GM19467 (cell line): ENCODE measurements at regions not wholly inside any gene's neighbourhood (a gene's known extent, or its start where the extent isn't known, plus 50 kb on each side); places are given as distances from the start of the nearest gene placed in this dataset.
A peak's percentile ranks its signal among the peaks of the same experiment; 100 is the strongest.

Source experiments
- ATAC-seq: cut with Tn5 transposase; IDR thresholded peaks from one replicate; pipeline ENCODE4 v1.9.1; 2021; ENCODE audit warnings: mild to moderate bottlenecking, moderate library complexity; ENCODE audit not compliant: unreplicated experiment

DNA sequence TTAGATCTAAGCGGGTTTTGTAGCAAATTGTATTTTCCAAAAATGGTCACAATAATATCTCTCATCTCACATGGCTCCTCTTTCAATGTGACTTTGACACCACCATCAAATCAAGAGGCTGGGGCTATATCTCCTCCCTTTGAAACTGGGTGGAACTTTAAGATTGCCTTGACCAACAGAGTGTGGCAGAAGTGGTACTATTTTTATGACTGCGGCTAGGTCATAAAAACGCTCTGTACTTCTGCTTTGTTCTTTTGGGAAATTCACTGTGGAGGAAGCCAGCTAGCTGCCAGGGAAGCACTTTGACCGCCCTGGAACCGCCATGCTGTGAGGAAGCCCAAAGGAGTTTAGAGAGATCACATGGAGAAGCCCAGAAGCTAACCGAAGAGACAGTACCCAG is 50.7 kb upstream of the ACOT11 start:
- no peak for ATAC-seq

DNA sequence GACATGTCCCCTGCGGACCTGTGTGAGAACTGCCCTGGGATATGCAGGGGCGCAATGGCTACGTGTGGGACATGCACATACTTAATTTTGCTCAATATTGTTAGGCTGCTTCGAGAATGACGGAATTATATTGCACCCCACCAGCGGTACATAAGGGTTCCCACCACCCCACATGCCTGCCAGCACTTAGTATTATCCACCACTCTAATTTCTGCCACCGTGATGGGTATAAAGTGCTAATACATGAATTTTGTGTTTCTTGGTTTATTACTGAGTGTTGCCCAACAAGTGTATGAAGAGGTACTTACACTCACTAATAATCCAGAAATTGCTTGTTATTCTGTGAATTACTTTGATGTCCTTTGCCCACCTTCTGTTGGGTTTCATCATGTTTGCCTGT is 52.1 kb upstream of the ACOT11 start:
- no peak for ATAC-seq

- ATAC-seq, result no peak
These were observed 54.4 kb upstream of the ACOT11 start for GRCh38 chr1:54493608-54494007.

DNA sequence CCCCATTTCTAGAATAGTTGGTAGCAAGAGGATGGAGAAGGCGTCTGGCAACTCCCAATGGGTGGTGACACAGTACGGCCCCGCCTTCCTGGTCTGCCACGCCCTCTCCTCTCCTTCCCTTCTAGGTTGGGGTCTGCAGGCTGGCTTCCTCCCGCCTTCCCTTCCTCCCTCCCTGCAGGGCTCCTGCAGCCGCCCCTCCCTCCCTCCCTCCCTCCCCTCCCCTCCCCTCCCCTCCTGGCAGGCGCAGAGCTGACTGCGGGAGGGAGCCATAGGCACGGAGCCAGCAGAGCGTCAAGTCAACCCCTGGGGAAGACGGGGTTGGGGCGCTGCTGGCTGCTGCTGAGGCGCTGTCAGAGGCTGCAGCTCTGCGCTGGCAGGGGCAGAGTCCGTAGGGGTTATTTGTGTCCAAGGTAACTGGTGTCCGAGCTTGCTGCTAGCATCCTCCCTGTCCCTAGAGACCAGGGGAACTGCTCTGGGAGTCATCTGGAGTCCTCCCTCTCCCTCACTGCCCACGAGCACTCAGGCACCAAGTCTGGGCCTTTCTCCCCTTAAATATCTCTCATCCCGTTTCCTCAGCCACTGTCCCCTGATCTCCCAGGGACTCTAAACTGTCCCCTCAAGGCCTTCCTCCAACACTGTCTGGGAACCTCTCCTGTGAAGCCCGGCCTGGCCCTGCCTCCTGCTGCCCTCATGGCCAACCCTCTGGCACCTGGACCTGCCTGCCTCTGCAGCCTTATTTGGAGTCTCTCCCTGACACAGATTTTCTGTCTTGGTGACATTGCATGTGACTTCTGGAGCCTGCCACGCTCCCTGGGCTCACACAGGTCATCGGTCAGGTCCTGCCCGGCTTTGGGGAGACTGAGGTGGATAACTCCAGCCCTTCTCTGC is 57.4 kb upstream of the ACOT11 start:
- no peak for ATAC-seq

DNA sequence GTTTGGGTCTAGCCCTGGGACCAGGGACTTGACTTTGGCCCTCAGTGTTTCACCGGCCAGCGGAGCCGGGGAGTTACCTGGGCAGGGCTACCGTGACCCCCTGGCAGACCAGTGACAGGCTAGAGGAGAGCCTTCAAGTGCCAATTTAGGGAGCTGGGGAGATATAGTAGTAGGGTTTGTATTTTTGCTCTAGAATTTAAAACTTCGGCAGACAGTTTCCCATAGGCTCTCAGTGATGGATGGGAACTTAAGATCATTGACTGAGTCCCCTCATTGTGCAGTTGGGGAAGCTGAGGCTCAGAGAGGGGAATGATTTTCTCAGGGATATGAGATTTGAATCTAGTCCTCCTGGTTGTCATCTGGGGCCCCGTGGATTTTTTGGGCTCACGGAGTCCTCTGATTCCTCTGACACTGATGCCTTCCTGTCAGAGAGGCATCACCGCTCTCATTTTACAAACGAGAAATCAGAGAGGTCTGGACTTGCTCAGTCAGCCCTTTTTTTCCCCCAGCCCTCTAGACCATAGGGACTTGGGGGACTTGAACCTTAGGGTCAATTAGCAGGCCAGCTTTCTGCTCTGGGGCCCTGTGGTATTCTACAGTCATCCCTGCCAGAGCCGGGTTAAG is 58.3 kb upstream of the ACOT11 start:
- ATAC-seq, result no peak

DNA sequence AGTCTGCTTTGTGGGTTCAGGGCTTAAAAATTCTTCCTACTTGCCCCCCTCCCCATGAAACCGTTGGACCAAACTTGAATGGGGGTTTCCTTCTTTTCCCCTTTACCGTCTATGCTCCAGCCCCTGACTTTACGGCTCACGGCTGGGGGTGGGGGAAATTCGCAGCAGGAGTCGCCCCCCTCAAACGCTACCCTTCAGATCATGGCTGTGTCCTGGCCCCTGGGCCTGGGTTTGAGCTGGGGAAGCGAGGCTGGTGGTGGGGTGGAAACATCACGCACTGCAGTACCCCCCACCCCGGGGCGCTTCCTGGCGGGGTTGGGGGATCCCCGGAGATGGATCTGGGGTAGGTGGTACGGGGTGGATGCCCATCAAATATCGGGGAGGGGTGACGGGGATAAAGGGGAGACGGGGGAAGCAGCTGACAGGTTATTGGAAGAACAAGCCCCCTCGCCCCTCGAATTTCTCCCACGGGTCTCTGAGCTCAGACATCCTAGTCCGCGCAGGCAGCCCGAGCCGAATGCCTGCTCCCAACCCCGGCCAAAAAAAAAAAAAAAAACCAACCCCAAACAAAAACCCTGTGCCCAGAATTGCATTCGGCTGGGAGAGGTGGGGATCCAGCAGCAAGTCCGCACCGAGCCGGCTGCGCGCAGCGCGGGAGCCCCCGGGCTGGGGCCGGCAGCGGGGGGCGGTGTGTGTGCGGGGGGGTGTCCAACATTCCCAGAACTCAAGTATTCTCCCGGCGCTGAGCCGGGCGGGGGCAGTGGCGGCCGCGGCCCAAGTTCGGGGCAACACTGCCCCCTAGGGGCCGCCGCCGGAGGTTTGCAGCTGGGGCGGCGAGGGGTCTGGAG is 59.0 kb upstream of the ACOT11 start:
- ATAC-seq, result peak; percentile 41

- peak; percentile 45 for ATAC-seq
These were observed 59.8 kb upstream of the ACOT11 start for GRCh38 chr1:54488065-54488750.

DNA sequence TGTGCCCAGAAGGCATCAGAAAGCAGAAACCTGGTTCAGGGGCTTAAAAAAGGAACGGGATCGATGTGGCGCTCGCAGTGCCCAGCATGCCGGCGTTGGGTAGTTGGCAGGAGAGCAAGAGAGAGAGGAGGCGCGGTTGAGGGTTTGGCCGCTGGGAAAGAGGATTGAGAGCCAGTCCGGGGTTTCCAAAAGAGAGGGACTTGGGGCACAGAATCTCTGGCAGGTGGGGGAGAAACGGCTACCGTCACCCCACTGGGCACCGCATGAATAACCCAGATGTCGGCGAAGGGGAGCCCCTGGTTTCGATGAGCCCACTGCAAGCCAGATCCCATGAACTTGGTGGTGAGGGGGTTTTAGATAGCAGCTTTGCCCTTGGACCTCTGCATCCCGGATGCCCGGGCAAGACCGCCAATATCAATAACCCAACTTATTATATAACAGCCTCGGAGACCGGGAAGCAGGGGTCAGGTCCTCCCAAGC is 60.4 kb upstream of the ACOT11 start:
- no peak for ATAC-seq

DNA sequence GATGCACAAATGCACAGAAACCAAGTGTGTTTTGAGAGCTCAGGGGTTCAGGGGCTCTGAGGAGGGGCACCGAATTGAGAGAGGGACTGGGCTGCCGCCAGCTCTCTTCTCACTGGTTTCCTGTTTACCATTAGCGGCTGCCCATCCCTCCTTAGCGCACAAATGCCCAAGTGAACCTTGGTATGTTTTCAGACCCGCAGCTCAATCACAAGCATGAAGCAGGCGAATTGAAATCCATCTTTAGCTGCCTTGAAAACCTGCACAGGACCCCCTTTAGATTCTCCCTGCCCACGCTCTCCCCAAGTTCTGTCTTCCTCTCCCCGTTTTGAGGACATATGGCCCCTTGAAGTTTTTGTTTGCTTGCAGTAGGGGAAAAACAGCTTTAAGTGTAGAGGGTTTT is 61.1 kb upstream of the ACOT11 start:
- ATAC-seq, result no peak

- ATAC-seq, result no peak
These were observed 62.6 kb upstream of the ACOT11 start for GRCh38 chr1:54485416-54485815.

- no peak for ATAC-seq
These were observed 64.1 kb upstream of the ACOT11 start for GRCh38 chr1:54483875-54484437.

DNA sequence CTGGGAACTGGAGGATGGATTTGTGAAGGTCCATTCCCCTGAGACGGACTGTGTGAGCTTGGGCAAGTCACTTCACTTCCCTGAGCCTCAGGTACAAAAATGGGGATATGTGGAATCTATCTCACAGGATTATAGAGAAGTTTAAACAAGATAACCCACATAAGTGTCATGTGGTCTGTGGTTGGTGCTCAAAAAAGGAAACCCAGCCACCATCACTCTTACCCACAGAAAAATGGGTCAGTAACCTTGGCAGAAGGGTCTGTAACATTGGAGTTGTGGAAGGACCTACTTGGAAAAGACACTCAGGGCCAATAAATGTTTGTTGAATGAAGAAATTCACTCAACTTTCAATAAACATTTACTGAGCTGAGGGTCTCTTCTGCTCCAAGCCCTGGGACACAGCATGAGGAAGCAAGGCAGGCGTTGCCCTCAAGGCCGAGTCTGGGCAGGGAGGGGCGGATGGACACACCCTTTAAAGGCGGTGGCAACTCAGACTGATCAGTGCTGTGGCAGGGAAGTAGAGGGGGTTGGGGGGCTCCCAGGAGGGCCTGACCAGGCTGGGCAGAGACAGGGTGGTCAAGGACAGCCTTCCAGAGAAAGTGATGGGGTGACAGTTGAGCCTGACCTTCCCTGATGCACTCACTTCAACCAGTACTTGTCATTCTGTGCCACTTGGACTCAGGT is 66.7 kb upstream of the ACOT11 start:
- no peak for ATAC-seq

DNA sequence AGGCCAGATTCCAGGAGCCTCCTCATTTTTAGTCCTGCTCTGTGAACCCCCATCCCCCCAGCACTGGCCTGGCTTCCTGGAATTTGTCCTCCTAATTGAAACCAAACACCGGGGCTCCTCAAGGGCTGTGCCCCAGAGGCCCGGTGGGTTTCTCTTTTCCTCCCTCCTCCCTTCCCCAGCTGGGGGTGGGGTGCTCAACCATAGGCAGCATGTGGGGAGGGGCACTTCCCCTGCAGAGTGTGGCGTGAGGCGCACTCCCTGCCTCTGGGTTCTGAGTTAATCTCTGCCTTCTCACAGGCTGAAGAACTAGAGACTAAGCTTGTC is 67.5 kb upstream of the ACOT11 start:
- no peak for ATAC-seq

- no peak for ATAC-seq
These were observed 68.0 kb upstream of the ACOT11 start for GRCh38 chr1:54479841-54480524.

GRCh38 chr1:54479251-54479650 is 68.8 kb upstream of the ACOT11 start:
- ATAC-seq, result no peak

- ATAC-seq, result no peak
These were observed 70.9 kb upstream of the ACOT11 start for GRCh38 chr1:54477153-54477561.

DNA sequence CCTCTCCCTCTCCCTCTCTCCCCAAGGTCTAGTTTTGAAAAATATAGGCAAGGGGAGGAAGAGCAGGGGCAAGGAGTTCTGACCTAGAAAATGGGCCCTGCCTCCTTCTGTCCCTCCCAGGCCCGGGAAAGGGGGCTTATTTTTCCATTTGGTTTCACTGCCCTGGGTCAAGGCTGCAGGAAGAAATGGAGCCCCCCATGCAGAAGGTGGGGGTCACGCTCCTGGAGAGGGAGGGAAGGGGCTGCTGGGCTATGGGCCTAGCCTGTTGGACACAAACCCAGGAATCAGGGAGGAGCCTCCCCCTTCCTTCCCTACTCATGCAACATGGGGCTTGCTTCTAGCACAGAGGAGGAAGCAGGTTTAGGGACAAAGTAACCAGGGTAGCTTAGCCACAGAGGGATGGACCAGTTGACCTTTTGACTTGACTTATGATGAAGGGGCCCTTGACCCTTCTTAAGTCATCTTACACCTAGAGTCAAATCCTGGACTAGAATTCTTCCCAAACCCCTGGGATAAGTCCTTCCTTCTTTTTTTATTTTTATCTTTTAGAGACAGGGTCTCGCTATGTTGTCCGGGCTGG is 70.4 kb upstream of the SSBP3 start:
- ATAC-seq, result no peak

DNA sequence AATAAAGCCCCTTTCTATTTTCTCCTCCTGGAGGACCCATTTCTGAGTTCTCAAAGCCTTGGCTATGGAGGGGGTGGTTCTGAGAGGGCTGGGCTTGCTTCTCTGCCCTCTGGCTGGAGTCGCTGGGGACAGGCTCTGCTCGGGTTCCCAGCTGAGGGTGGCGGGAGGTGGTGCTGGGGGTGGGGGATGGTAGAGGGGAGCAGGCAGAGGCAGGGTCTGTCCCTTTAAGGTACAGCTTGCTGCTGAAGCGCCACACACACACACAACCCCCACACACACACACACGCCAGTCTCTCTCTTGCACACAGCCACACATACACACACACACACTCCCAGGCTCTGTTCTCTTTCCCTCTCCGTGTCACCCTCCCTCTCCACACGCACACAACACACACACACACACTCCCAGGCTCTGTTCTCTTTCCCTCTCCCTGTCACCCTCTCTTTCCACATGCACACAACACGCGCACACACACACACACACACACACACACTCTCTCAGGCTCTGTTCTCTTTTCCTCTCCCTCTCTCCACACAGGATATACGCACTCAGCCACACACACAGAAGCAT is 69.8 kb upstream of the SSBP3 start:
- ATAC-seq, result no peak

DNA sequence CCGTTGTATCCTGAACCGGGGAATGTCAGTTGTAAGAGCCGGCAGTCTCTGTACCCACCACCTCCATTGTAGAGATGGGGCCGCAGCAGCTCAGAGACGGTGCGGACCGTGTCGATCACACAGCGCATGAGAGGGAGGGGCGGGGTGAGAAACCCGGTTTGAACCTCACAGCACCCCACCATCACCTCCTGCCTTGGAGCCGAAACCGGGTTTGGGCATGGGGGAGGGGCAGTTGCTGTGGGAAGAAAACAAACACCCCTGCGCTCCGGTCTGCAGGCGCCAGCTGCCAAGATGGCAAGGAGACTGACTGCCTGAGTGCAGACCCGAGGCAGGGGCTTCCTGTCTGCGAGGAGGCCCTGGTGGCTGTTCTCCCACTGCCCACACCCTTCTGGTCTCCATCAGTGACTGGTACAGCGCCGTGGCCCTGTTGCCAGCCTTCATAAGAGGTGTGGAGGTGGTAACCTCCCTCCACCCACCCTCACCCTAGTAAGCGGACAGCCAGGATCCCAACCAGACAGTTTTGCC is 69.2 kb upstream of the SSBP3 start:
- no peak for ATAC-seq
